H1 (cell line): ENCODE measurements at regions not wholly inside any gene's neighbourhood (a gene's known extent, or its start where the extent isn't known, plus 50 kb on each side); places are given as distances from the start of the nearest gene placed in this dataset.

Experiments used
- CTCF ChIA-PET: fragments of 300-600 bp; sonication (Branson Sonifier 250); formaldehyde crosslinking; loops from one replicate; lab custom pipeline; 2021; ENCODE audit not compliant: partially characterized antibody; lab: Charles Lee
- POLR2A ChIA-PET: fragments of 300-600 bp; sonication (Branson Sonifier 250); formaldehyde crosslinking; loops from one replicate; lab custom pipeline; 2021; ENCODE audit warnings: inconsistent platforms; ENCODE audit not compliant: partially characterized antibody; lab: Charles Lee
- DNase-seq, 2 experiments: peaks; one replicate each; pipeline versions ENCODE4 v3.0.0 to v3.0.0-alpha.2; 2010 to 2022; ENCODE audit warnings: low spot score in 2 of 2, low read depth in 1 of 2, mixed read lengths in 1 of 2
- FAIRE-seq: peaks from 2 replicates; lab custom pipeline; 2011; peaks lifted over from hg19 to GRCh38; lab: Jason Lieb, UNC
- H2AFZ ChIP-seq: 2 replicates; pipeline ENCODE4 v1.8.1; 2012; ENCODE audit warnings: low read length, inconsistent platforms
- H2AK5ac ChIP-seq: 2 replicates; pipeline ENCODE4 v1.6.1; 2013; ENCODE audit warnings: low read depth, low read length
- H2BK120ac ChIP-seq: replicated peaks from 2 replicates; pipeline ENCODE3; 2013; ENCODE audit warnings: low read depth, low read length, inconsistent platforms
- H2BK12ac ChIP-seq: 2 replicates; pipeline ENCODE4 v1.6.1; 2013; ENCODE audit warnings: low read depth, low read length
- H2BK15ac ChIP-seq: 2 replicates; pipeline ENCODE4 v1.6.1; 2013; ENCODE audit warnings: low read length
- H2BK20ac ChIP-seq: 2 replicates; pipeline ENCODE4 v1.6.1; 2013; ENCODE audit warnings: low read length
- H2BK5ac ChIP-seq: 2 replicates; pipeline ENCODE4 v1.6.1; 2013; ENCODE audit warnings: low read depth, low read length
- H3K14ac ChIP-seq: 2 replicates; pipeline ENCODE4 v1.6.1; 2013; ENCODE audit warnings: inconsistent platforms; ENCODE audit not compliant: insufficient read length
- H3K18ac ChIP-seq: 2 replicates; pipeline ENCODE4 v1.6.1; 2013; ENCODE audit warnings: low read length; ENCODE audit errors: extremely low read depth
- H3K23ac ChIP-seq: 2 replicates; pipeline ENCODE4 v1.6.1; 2013; ENCODE audit warnings: inconsistent platforms; ENCODE audit not compliant: insufficient read length
- H3K23me2 ChIP-seq: 2 replicates; pipeline ENCODE4 v1.6.1; 2013; ENCODE audit warnings: low read depth, low read length
- H3K27ac ChIP-seq: 2 replicates; pipeline ENCODE4 v1.6.1; 2011; ENCODE audit warnings: low read depth, low read length, inconsistent platforms
- H3K27me3 ChIP-seq, 4 experiments: replicated peaks in 1 of 4; 1 replicate in 1 of 4; 2 replicates in 3 of 4; pipeline versions ENCODE4 v1.6.1 to v1.8.1; 2011 to 2013; ENCODE audit warnings: low read length in 3 of 4, mild to moderate bottlenecking in 3 of 4, inconsistent platforms in 2 of 4, mixed read lengths in 2 of 4, moderate library complexity in 1 of 4; ENCODE audit not compliant: control insufficient read depth in 3 of 4, insufficient read depth in 3 of 4; ENCODE audit errors: extremely low read depth in 1 of 4
- H3K36me3 ChIP-seq, 4 experiments: 2 replicates each; pipeline versions ENCODE4 v1.6.1 to v1.8.1; 2011 to 2013; ENCODE audit warnings: mild to moderate bottlenecking in 4 of 4, low read length in 3 of 4, moderate library complexity in 2 of 4, control low read depth in 1 of 4, inconsistent platforms in 1 of 4; ENCODE audit not compliant: insufficient read depth in 4 of 4, control insufficient read depth in 2 of 4
- H3K4ac ChIP-seq: replicated peaks from 2 replicates; pipeline ENCODE3; 2013; ENCODE audit warnings: low read length, low read depth, mixed read lengths, inconsistent platforms; ENCODE audit not compliant: insufficient read length
- H3K4me1 ChIP-seq, 4 experiments: replicated peaks in 1 of 4; 1 replicate in 1 of 4; 2 replicates in 3 of 4; pipeline versions ENCODE4 v1.6.1 to v1.8.1; 2011 to 2013; ENCODE audit warnings: low read length in 3 of 4, inconsistent platforms in 2 of 4, mixed read lengths in 1 of 4; ENCODE audit not compliant: insufficient read depth in 4 of 4, control insufficient read depth in 3 of 4
- H3K4me2 ChIP-seq, 2 experiments: 2 replicates each; pipeline versions ENCODE4 v1.6.1 to v1.8.1; 2011 to 2013; ENCODE audit warnings: low read depth in 2 of 2, low read length in 2 of 2, control low read depth in 1 of 2, inconsistent platforms in 1 of 2, mild to moderate bottlenecking in 1 of 2; ENCODE audit not compliant: insufficient read depth in 1 of 2
- H3K4me3 ChIP-seq, 4 experiments: fragments of 200-600, 300-600 bp in 1 of 4; sonication (generic), shearing (Covaris generic), sonication (Bioruptor Twin) in 1 of 4; 2 replicates each; pipeline versions ENCODE4 v1.5.1 to v1.8.1; 2011 to 2016; ENCODE audit warnings: low read length in 4 of 4, low read depth in 3 of 4, control low read depth in 2 of 4, inconsistent platforms in 2 of 4, mild to moderate bottlenecking in 2 of 4, mixed read lengths in 1 of 4, moderate library complexity in 1 of 4; ENCODE audit not compliant: insufficient read depth in 2 of 4; ENCODE audit errors: extremely low read depth in 1 of 4
- H3K56ac ChIP-seq: replicated peaks from 2 replicates; pipeline ENCODE3; 2013; ENCODE audit warnings: low read depth, mild to moderate bottlenecking, mixed read lengths, low read length, inconsistent platforms; ENCODE audit not compliant: insufficient read length
- H3K79me1 ChIP-seq: 2 replicates; pipeline ENCODE4 v1.6.1; 2013; ENCODE audit warnings: low read depth, low read length, control low read depth
- H3K79me2 ChIP-seq, 2 experiments: 2 replicates each; pipeline versions ENCODE4 v1.6.1 to v1.8.1; 2012 to 2013; ENCODE audit warnings: low read length in 2 of 2, mild to moderate bottlenecking in 2 of 2, inconsistent platforms in 1 of 2; ENCODE audit not compliant: insufficient read depth in 2 of 2, control insufficient read depth in 1 of 2
- H3K9ac ChIP-seq, 4 experiments: replicated peaks in 1 of 4; 1 replicate in 1 of 4; 2 replicates in 3 of 4; pipeline versions ENCODE4 v1.6.1 to v1.8.1; 2011 to 2013; ENCODE audit warnings: low read depth in 3 of 4, low read length in 3 of 4, control low read depth in 2 of 4, mild to moderate bottlenecking in 2 of 4, moderate library complexity in 2 of 4, inconsistent platforms in 1 of 4; ENCODE audit errors: extremely low read depth in 1 of 4
- H3K9me3 ChIP-seq, 2 experiments: 2 replicates each; pipeline versions ENCODE4 v1.6.1 to v1.8.1; 2012 to 2013; ENCODE audit warnings: mild to moderate bottlenecking in 2 of 2, moderate library complexity in 2 of 2, control low read depth in 1 of 2, inconsistent platforms in 1 of 2, low read depth in 1 of 2, low read length in 1 of 2, mixed read lengths in 1 of 2; ENCODE audit not compliant: insufficient read depth in 2 of 2
- H4K20me1 ChIP-seq, 2 experiments: replicated peaks in 1 of 2; 2 replicates each; pipeline versions ENCODE3 to v1.8.1; 2011 to 2013; ENCODE audit warnings: inconsistent platforms in 2 of 2, low read length in 2 of 2, mild to moderate bottlenecking in 1 of 2; ENCODE audit not compliant: insufficient read depth in 2 of 2, control insufficient read depth in 1 of 2
- H4K5ac ChIP-seq: 2 replicates; pipeline ENCODE4 v1.6.1; 2013; ENCODE audit warnings: low read length, low read depth, mixed read lengths, inconsistent platforms; ENCODE audit not compliant: insufficient read length
- H4K8ac ChIP-seq: 2 replicates; pipeline ENCODE4 v1.8.0; 2013; ENCODE audit warnings: mild to moderate bottlenecking, moderate library complexity, low read length, inconsistent platforms; ENCODE audit not compliant: insufficient read depth; ENCODE audit errors: extremely low read depth
- H4K91ac ChIP-seq: replicated peaks from 2 replicates; pipeline ENCODE3; 2013; ENCODE audit warnings: low read length, mixed read lengths, inconsistent platforms; ENCODE audit not compliant: insufficient read length
- BACH1 ChIP-seq: IDR thresholded peaks from 2 replicates; pipeline ENCODE4 v1.6.1; 2012; ENCODE audit warnings: low read length, improper control_type of control experiment
- CEBPB ChIP-seq: IDR thresholded peaks from 2 replicates; pipeline ENCODE4 v1.6.1; 2012; ENCODE audit warnings: low read depth, low read length
- CHD1 ChIP-seq: IDR thresholded peaks from 2 replicates; pipeline ENCODE4 v1.6.1; 2012; ENCODE audit warnings: low read depth, low read length, improper control_type of control experiment
- CHD2 ChIP-seq: IDR thresholded peaks from 2 replicates; pipeline ENCODE4 v1.6.1; 2012; ENCODE audit warnings: low read length, improper control_type of control experiment
- FOSL1 ChIP-seq: IDR thresholded peaks from 2 replicates; pipeline ENCODE4 v1.6.1; 2011; ENCODE audit warnings: mild to moderate bottlenecking, low read depth, low read length, moderate library complexity; ENCODE audit not compliant: insufficient read depth
- HDAC6 ChIP-seq: IDR thresholded peaks from one replicate; pipeline ENCODE4 v1.7.1; 2012; ENCODE audit warnings: low read depth, mild to moderate bottlenecking, inconsistent platforms, low read length, moderate library complexity
- JUN ChIP-seq: IDR thresholded peaks from 2 replicates; pipeline ENCODE4 v1.6.1; 2011; ENCODE audit warnings: low read depth, mild to moderate bottlenecking, improper control_type of control experiment, low read length
- RFX5 ChIP-seq: IDR thresholded peaks from 2 replicates; pipeline ENCODE4 v1.6.1; 2011; ENCODE audit warnings: low read depth, low read length, improper control_type of control experiment, borderline replicate concordance
- RNF2 ChIP-seq: fragments of 200-900, 300-1000 bp; sonication (generic); IDR thresholded peaks from 2 replicates; pipeline ENCODE4 v1.7.1; 2016; ENCODE audit warnings: borderline replicate concordance, low read depth, mild to moderate bottlenecking, antibody characterized with exemption, low read length; ENCODE audit not compliant: poor library complexity, severe bottlenecking; ENCODE audit errors: missing control alignments
- TAF1 ChIP-seq: IDR thresholded peaks from 2 replicates; pipeline ENCODE4 v1.6.1; 2011; ENCODE audit warnings: mild to moderate bottlenecking, low read depth, low read length
- USF2 ChIP-seq: IDR thresholded peaks from 2 replicates; pipeline ENCODE4 v1.6.1; 2011; ENCODE audit warnings: low read length, improper control_type of control experiment
- ZNF274 ChIP-seq: IDR thresholded peaks from 2 replicates; pipeline ENCODE4 v1.7.0; 2012; ENCODE audit warnings: low read length, borderline replicate concordance; ENCODE audit errors: extremely low read depth
- WGBS, 2 experiments: shearing (Covaris generic) in 1 of 2; methylation state at CpG; one replicate each; pipeline versions ENCODE4 v1.1.6 to v1.1.7; 2013 to 2015; ENCODE audit warnings: low lambda C conversion rate in 2 of 2, mixed read lengths in 2 of 2, inconsistent platforms in 1 of 2, low coverage in 1 of 2, missing lambda C conversion rate in 1 of 2; ENCODE audit not compliant: insufficient replicate concordance in 2 of 2, insufficient coverage in 1 of 2, insufficient read length in 1 of 2; ENCODE audit errors: extremely low coverage in 1 of 2, missing lambda C conversion rate in 1 of 2; 5-methylcytosine and 5-hydroxymethylcytosine counted together

GRCh38 chr18:78072375-78072774 is 822.7 kb downstream of the GALR1 start:
- Histone ChIP-seq H2AFZ (no peak overlapping the region), H3K27me3 (no peaks in the 10 kb centered on the region), H3K23me2 (no peaks in the 10 kb centered on the region), H3K27ac (no peak overlapping the region), H4K91ac (no peak overlapping the region), H2BK5ac (no peak overlapping the region), H4K20me1 (no peaks in the 10 kb centered on the region), H3K4ac (no peak overlapping the region), H4K5ac (no peak overlapping the region), H4K8ac (no peak overlapping the region), H3K4me2 (no peak overlapping the region), H3K14ac (no peak overlapping the region), H3K4me3 (no peak overlapping the region), H2BK20ac (no peak overlapping the region), H2AK5ac (no peak overlapping the region), H3K4me1 (0 out of 7 replicates have a peak, but pooled peaks cover 0 to 2% (median 0%) of the 10 kb centered on the region in 4 experiments), H3K79me1 (no peaks in the 10 kb centered on the region), H3K56ac (no peak overlapping the region), H3K9ac (no peak overlapping the region), H2BK120ac (no peak overlapping the region), H3K36me3 (no peaks in the 10 kb centered on the region), H3K9me3 (0 out of 4 replicates have a peak, but pooled peaks cover 0 to 1% of the 10 kb centered on the region in 2 experiments), H3K79me2 (no peaks in the 10 kb centered on the region), H3K18ac (no peak overlapping the region), H2BK12ac (no peak overlapping the region), H2BK15ac (no peak overlapping the region), H3K23ac (no peak overlapping the region)
- TF ChIP-seq RFX5 (no peak), TAF1 (no peak), FOSL1 (no peak), USF2 (no peak), CHD2 (no peak), HDAC6 (no peak), JUN (no peak), BACH1 (no peak), ZNF274 (no peak), RNF2 (no peak), CHD1 (no peak), CEBPB (no peak)
- no peak for DNase-seq
- WGBS, 2 experiments, result 91% methylated on average over 14 of the region's 14 CpGs; no CpG with 5 or more reads in 1 of the 2 experiments
- ChIA-PET CTCF (interaction anchor here (1.3 to 1.7 kb wide), 2 partner anchors 14 to 42 kb away, joined by 3 to 4 read pairs; no protein-coding TSS in a partner anchor), POLR2A (no interaction called here)
- FAIRE-seq, result no peak
